ENCODE measurements at regions not wholly inside any gene's neighbourhood (a gene's known extent, or its start where the extent isn't known, plus 50 kb on each side); places are given as distances from the start of the nearest gene placed in this dataset.

GRCh38 chr11:79594834-79595233, 154.0 kb upstream of the TENM4 start:
- no peak overlapping the region for H3K9ac ChIP-seq (ENCODE audit: control insufficient read depth, insufficient read depth, low read length)
- in situ Hi-C loops (cut with MboI) (no loop called here), intact Hi-C loops (cut with micrococcal nuclease; ENCODE audit: unreplicated experiment) (no loop called here)
- H3K27ac ChIP-seq (ENCODE audit: control insufficient read depth, insufficient read depth): no peak overlapping the region
- no TSS peak for BruUV-seq (replicated peaks)
- no peak overlapping the region for H3K4me3 ChIP-seq
- no peak for TF ChIP-seq SREBF1 (IDR thresholded peaks at IDR 0.05; ENCODE audit: low read length)
- TF ChIP-seq MTA2 (IDR thresholded peaks at IDR 0.05; ENCODE audit: low read depth): no peak
- no peak for TF ChIP-seq ATF2 (IDR thresholded peaks at IDR 0.05; ENCODE audit: low read length)
- no peak for TF ChIP-seq HCFC1 (IDR thresholded peaks at IDR 0.05; ENCODE audit: low read length)
- TF ChIP-seq FOXK2 (IDR thresholded peaks at IDR 0.05): no peak
- TF ChIP-seq JUNB (IDR thresholded peaks at IDR 0.05): no peak
- TF ChIP-seq E2F4 (IDR thresholded peaks at IDR 0.05; ENCODE audit: low read depth, low read length): no peak
- no peak for TF ChIP-seq CEBPB (IDR thresholded peaks at IDR 0.05; ENCODE audit: borderline replicate concordance in 1 of 2, low read depth in 2 of 2, low read length in 2 of 2)
- ChIA-PET CTCF (no interaction called here), POLR2A (interaction anchor here (0.6 kb wide), 1 partner anchor 1415 kb away, joined by 3 read pairs; no protein-coding TSS in a partner anchor), SMC1A (ENCODE audit: uncharacterized antibody, unreplicated experiment) (no interaction called here), RAD21 (ENCODE audit: unreplicated experiment) (no interaction called here)
- H2AFZ ChIP-seq (ENCODE audit: control insufficient read depth, low read depth, low read length): no peak overlapping the region
- H3K79me2 ChIP-seq (ENCODE audit: control insufficient read depth, insufficient read depth, low read length): no peaks in the 10 kb centered on the region
- H3K4me1 ChIP-seq (ENCODE audit: control insufficient read depth, insufficient read depth, low read length): no peaks in the 10 kb centered on the region
- no peaks in the 10 kb centered on the region; a peak in 1 of 4 replicates for H3K27me3 ChIP-seq (replicated peaks in 1 of 2; ENCODE audit: control insufficient read depth in 2 of 2, insufficient read depth in 2 of 2, low read length in 1 of 2)
- no peak for DNase-seq (ENCODE audit: low read depth, low spot score)
- H3K36me3 ChIP-seq (ENCODE audit: control insufficient read depth in 2 of 2, insufficient read depth in 2 of 2, low read length in 1 of 2): no peaks in the 10 kb centered on the region
- WGBS (ENCODE audit: insufficient coverage, insufficient replicate concordance, low lambda C conversion rate, missing lambda C conversion rate): 5% methylated on average over 4 of the region's 4 CpGs
- no peak overlapping the region for H3K4me2 ChIP-seq (ENCODE audit: control insufficient read depth, insufficient read depth)
- no peak for ATAC-seq
- FAIRE-seq: no peak
- no peaks in the 10 kb centered on the region for H4K20me1 ChIP-seq (ENCODE audit: control insufficient read depth, insufficient read depth)
- no peaks in the 10 kb centered on the region for H3K9me3 ChIP-seq (replicated peaks; ENCODE audit: control insufficient read depth, insufficient read depth, low read length)
